Head of caudate nucleus (tissue), 42 donors: ENCODE measurements at regions not wholly inside any gene's neighbourhood (a gene's known extent, or its start where the extent isn't known, plus 50 kb on each side); places are given as distances from the start of the nearest gene placed in this dataset.
A peak's percentile ranks its signal among the peaks of the same experiment; 100 is the strongest.

Source experiments
- DNase-seq, 42 donors: peaks; one replicate each; pipeline versions ENCODE4 v3.0.0 to v3.0.0-alpha.2; 2020 to 2021; ENCODE audit warnings: mixed read lengths in 7 of 42
- intact Hi-C: fragments of 100-400 bp; cut with DNase I; formaldehyde crosslinking; loops from one replicate; pipeline ENCODE4 v1.15.0; 2022

DNA sequence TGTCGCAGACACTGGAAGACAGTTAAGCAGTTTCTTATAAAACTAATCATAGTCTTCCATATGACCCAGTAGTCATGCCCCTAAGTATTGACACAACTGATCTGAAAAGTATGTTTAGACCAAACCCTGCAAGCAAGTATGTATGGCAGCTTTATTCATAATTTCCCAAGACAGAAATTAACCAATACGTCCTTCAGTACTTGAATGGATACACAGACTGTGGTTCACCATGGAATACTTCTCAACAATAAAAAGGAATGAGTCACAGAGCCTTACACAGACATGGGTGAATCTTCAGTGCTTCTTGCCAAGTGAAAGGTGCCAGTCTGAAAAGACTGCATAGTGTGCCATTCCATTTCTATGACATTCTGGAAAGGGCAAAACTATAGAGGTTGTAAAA, 50.2 kb upstream of the AKR1E2 start:
- intact Hi-C loops = no loop called here

DNA sequence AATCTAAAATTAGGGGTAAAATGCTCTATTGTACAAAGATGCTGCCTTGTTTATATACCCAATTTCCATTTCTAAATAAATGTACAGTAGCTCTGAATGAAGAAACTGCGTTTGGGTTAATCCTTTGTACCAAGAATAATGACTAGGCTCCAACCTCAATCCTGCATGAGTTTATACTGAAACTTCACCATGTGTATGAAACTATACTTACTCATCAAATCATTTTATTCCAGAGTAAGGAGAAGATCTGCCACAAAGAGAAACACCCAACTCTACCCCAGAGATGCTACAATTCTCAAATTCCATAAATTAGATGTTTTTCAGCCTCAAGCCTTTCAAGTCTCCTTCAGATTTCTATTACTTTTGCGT, 53.8 kb upstream of the AKR1E2 start:
- no peak for DNase-seq
- intact Hi-C loops = loop anchor here (5.0 kb wide), 1 partner anchor 1575 kb away; no protein-coding TSS in a partner anchor

More for the DNA sequence above, 50.2 kb upstream of the AKR1E2 start:
- DNase-seq = no peak

DNA sequence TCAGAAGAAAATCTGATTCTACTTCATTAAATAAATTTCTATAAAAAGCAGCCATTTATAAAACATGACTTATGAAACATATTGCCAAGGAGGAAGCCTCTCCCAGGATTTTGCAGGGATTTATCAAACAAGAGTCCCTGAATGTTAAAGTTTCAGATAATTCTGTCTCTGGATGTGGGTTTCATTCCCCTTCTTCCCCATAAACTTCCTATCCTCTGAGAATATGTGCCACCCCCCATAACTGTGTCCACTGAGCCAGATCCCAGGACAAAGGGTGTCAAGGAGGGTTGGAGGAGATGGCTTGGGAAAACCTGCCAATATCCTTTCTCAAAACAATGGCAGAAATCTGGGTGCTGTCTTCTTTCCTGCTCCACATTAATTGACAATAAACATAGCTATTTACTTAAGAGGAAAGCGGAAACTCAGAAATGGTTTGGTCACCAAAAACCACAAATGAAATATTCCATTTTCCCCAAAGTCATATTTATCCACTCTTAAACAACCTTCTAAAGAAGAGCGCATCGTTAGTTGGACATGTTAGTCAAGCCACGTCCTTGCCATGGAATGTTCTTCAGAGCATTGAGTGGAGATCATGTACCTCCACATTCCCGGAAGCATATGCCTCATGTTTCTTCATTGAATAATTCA, 54.3 kb upstream of the AKR1E2 start:
- intact Hi-C loops = loop anchor here (5.0 kb wide), 1 partner anchor 1574 kb away; no protein-coding TSS in a partner anchor
- DNase-seq = no peak

DNA sequence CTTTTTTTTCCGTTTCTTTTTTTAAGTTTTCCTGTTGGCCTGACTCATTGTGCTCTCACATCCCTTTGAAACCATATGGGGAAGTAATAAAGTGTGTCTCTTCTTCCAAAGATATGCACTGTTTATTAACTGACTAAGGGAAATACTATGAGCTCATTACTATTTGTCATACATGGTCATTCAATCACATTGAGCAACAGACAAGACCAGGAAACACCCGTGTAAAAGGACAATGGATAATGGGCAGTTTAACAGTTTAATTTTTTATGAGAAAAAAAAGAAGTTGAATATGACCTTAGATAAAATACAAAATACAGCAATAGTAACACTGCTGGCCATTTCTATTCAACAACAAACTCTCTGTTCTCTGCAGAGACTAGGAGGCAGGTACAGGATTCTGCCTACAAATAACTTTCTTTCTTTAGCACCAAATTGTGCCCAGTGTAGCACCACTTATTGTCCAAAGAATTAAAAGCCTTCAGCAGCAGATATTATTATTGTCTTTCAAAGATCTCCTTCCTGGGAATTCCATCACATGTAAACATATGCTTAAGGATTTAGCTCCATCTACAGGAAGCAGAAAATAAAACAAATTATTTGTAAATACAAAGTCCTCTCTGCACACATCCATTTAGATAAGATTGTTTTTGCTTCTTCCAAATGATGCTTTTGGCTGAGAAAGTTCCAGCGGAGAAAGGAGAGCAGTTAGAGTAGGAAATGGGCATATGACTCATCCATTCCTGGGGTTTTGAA, 55.0 kb upstream of the AKR1E2 start:
- intact Hi-C loops = loop anchor here (5.0 kb wide), 1 partner anchor 1574 kb away; no protein-coding TSS in a partner anchor
- DNase-seq = no peak

DNA sequence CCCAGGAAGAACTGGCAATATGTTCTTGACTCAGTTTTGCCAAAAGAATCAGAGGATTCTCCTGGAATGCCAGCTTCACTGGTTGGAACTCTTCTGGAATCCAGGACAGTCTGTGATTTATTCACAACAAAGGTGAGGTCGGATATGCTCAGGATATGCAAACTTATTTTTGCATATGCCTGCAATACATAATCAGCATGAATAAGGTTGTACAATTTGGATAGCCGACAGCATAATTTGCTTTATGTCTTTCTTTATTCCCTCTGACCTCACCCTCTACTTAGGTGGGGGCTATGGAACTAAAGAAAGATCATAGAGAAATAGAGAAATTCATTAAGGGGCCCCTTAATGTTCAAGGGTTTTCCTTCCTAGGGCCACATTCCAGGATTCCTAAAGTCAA, 57.6 kb upstream of the AKR1E2 start:
- intact Hi-C loops = no loop called here
- DNase-seq = no peak

DNA sequence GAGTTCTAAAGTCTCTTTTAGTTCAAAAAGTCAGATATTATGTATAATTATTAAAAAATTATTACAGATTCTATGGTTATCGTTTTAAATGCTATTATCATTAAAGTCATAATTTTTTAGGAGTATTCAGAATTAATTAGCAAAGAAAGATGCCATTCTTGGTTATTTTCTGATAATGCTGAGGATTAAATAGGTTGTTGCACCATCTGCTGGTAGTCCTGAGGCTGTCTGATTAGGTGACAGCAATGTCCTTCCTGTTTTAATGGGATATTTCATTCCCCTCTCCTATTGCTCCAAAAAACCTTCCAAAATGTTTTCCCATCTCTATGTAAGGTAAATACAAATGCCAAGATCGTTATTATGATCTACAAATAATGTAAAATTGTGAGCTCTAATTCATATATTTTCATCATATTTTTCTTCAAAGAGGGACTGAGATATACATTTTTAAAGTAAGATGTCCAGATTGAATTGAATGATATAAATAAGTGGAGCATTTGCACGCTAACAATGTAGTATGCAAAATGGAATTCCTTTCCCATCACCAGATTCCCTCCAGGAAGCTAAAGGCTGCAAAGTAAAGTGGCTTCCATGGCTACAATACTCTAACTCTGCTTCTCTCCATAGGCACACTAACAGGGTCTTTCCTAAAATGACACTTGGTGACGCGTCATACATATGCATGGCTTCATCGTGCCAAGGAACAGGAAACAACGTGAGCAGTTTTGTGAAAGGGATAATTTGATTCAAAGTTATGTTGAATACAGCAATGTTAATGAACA, 58.8 kb upstream of the AKR1E2 start:
- intact Hi-C loops = no loop called here
- DNase-seq = peak in 16 of 42 donors; percentile 2 to 51 (median 18)

DNA sequence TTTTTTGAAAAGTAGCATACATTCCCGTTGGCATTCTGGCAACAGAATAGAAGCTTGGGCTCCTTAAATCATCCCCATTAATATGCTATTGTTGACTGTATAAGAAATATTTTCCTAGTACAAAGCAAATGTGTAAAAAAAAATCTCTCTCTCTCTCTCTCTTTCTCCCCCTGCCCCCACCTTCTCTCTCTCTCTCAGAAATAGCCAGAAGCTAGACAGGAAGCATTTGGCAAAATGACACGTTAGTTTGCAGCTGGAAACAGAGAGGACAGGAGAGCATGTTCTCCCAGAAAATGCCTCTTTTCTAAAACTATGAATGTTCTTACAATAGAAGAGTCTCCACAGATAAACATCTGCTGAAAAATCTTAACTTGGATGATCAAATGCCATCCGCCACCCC, 59.6 kb upstream of the AKR1E2 start:
- intact Hi-C loops = no loop called here

DNA sequence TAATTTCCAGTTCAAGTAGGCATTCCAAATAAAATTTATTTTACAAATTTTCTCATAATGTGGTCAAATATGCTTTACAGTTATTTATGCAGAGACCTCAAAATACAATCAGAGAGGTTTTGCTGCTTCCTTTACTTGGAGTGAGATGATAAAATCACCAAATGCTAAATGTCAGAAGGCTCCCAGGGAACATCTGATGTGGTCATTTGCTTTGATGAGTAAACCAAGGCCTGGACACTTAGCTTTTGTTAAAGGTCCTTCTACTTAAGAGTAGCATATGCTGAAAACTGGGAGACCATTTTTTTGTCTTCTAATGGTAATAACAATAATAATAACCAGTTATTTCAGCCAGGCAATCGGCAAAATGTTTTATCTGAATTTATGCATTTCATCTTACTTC, 60.6 kb upstream of the AKR1E2 start:
- DNase-seq = no peak
- intact Hi-C loops = no loop called here

More for the DNA sequence above, 59.6 kb upstream of the AKR1E2 start:
- DNase-seq = no peak

DNA sequence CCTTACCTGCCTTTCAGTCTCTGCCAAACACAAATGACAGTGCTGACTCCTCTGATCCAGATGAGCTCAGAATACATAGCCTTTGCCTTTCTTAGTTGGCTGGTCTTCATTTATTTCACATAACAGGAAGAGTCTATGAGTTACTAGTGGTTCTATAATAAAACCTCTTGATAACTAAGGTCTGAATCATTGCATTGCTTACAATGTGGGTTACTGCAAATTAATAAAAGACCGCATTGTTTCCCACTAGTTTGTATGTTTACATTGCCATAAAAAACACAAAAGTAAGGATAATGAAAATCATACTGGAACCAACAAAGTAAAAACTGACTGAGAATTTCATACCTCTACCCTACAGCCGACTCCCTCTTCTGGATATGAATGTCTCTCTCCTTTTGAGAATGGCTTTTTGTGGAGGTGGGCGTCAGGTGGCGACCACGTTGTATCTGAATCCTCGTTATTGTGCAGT, 62.0 kb upstream of the AKR1E2 start:
- DNase-seq = no peak
- intact Hi-C loops = no loop called here

DNA sequence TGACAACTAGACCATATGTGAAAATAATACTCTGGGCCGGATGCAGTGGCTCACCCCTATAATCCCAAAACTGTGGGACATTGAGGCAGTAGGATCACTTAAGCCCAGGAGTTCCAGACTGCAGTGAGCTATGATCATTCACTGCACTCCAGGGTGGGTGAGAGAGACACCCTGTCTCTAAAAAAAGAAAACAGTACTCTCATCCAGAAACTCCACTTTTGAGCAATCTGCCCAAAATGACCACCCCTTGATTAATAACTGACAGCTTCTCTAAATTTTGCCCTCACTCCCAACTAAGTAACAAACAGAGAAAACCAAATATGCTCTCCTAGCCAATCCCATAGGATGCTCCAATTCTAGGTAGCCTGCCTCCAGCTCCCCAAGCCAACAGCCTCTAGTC, 62.5 kb upstream of the AKR1E2 start:
- no peak for DNase-seq
- intact Hi-C loops = no loop called here

DNA sequence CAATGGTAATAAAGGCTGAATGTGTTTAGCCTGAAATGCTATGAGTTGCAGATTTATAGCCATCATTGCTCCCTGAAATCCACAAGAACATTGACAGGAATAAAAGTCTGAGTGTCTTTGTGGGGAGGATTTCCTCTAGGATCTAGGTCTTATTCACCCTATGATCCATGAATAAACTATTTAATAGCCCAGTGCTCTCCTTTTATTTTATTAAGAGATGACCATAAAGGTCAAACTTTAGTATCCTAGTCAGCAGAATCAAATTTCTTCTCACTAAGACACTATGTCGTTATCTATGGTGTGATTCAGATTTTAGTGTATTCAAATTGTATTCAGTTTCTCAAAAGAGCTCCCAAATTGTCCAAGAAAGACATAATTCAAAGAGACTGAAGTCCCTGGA, 67.8 kb upstream of the AKR1E2 start:
- no peak for DNase-seq
- intact Hi-C loops = no loop called here

DNA sequence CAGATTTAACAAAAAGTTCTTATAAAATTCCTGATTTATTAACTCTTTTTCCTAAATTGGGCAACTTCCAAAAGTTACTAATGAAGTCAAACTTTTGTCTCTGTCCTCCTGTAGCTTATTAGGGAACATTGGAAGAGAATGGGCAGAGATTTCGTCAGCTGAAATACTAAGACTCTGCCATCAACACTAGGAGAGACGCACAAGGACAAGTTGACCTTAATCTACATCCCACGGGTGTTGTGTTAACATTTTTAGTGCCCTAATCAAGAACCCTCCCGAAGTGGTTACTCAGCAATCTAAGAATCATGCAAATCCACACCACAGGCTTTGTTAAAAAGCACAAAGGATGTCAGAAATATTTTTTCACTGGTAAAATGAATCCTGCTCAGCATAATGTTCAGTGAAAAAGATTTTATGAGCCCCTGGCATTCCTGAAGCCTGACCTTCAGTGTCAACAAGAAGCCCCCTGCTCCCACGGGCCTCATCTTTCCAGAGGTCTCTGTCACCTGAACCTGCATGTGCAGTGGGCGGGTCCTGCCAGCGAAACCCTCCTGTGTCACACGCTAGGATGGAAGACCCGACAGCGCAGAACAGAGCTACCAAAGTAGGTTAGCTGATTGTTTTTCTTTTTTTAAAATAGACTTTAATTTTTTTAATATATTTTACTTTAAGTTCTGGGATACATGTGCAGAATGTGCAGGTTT, 70.6 kb upstream of the AKR1E2 start:
- intact Hi-C loops = no loop called here

DNA sequence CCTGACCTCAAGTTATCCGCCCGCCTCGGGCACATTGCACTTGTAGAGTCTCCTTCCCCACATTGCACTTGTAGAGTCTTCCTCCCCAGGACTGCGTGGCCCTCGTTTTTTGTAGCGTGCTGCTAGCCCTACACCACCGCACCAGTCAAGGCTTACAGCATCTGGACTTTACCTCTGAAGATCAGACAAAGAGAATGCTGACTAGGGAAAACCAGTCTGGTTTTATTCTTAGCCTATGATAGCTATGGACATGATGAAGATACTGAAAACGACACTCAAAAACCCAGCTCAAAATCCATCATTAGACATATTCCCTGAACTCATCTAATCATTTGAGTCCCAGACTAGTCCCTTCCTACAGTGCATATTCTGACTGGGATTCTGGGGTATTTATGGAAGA, 71.9 kb upstream of the AKR1E2 start:
- DNase-seq = no peak
- intact Hi-C loops = no loop called here

More for the DNA sequence above, 70.6 kb upstream of the AKR1E2 start:
- DNase-seq = no peak

DNA sequence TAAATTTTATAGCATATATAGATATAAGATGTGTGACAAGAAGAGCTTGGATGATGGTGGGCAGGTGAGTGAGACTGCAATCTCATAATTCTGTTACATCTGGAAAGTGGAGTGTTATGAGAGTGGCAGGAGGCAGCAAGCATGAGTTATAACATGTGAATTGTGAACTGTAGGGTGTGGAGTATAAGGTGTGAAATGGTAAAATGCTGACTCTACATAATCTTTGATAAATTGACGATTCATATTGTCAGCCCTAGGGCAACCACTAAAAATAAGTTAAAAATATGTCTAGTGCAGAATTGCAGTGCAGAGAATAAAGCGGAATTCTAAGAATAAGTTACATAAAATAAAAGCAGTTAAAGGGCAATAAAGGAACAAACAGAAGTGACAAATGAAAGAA, 74.8 kb upstream of the AKR1E2 start:
- no peak for DNase-seq
- intact Hi-C loops = no loop called here

DNA sequence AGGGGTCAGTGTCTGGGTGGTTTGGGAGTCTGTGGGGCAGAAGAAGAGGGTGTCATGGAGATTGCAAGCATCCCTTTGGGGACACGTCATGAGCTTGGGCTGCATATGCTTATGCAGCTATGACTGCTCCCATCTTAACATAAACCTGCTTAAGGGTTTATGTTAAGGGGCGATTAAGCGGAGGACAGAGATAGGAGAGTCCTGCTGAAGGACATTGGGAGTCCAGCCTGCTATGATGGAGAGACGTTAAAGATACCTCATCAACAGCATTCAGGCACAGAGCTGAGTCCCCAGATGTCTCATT, 76.8 kb upstream of the AKR1E2 start:
- DNase-seq = no peak
- intact Hi-C loops = no loop called here

DNA sequence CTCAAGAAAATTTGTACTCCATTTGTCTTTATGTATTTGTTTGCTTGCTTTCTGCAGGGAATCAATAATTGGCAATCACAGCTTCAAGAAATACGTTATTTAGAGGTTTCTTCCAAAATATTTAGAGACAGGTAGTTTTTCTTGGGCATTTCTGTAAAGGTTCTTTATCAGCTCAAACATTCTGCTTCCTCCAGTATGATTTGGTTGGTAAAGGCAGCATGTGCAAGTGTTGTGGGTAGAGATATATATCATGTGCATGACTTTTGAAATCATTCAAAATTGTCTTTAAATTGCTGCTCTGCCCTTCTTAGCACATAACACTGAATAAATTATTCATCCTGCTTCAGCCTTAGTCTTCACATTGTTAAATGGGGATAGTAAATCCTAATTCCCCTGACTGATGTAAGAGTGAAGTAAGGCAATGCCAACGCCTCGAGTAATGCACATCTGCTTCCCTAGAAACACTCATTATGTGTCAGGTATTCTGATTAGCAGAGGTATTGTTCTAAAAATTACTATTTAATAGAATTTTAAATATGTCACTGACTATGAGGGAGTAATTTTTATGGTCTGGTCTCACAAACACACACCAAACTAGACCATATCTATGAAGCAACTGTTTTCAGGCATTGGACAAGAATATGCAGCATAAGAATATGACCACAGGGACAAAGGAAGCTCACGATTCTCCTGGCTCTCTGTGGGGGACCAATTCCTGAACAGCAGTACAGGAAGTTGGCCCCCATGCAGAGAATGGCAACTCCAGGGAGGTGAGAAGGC, 77.3 kb upstream of the AKR1E2 start:
- DNase-seq = no peak

DNA sequence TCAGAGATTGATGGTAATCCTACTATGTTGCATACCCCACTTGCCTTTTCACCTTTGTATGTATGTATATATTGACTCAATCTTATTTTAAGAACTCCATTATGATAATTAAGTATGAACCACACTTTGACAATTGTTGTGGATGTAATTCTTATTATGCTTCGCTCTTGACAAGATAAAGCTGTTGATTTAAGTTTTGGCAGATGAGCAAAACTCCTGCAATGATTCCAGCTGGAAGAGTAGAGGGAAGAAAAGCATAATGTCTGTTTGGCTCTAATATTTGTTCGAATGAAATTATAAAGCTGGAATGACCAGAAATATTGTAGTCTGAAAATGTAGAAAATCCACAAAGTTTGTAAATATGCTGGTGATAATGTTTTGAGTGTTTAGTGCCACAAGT, 83.8 kb upstream of the AKR1E2 start:
- no peak for DNase-seq
- intact Hi-C loops = no loop called here

More for the DNA sequence above, 77.3 kb upstream of the AKR1E2 start:
- intact Hi-C loops = no loop called here

DNA sequence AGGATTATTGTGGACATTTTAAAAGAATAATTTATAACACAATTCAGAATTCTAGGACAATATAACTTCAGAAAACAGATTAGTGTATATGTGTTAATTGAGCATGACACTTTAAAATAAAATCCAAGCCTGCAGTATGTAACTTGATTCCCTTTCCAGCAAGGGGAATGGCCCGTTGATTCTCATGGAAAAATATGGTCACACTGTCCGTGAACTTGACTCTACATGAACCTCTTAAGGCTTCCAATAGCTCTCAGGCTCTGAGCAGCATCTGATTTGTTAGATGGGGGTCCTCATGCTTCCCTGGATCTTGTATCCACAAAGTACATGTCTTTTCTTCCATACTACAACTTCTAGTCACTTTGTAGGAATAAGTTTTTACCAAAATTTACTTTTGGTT, 85.5 kb upstream of the AKR1E2 start:
- no peak for DNase-seq
- intact Hi-C loops = no loop called here

DNA sequence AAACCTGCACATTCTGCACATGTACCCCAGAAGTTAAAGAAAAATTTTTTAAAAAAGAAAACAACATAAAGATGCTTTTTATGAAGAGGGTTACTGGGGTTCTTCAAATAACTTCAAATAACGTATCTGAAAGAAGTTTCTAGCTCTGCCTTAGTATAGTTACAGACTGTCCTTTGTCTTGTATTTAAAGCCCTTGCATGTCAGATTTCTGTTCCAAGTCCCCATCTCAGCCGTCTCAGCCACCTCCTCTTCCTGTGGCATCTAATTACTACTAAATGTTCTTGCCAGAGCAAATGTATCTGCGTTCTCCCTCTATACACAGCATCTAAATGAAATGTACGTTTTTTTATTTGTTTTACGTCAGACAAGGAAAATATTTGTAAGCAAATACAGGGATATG, 89.4 kb upstream of the AKR1E2 start:
- DNase-seq = no peak
- intact Hi-C loops = no loop called here
